ENCODE measurements at regions not wholly inside any gene's neighbourhood (a gene's known extent, or its start where the extent isn't known, plus 50 kb on each side); places are given as distances from the start of the nearest gene placed in this dataset.

GRCh38 chr7:54115028-54115763 is 427.0 kb upstream of the VSTM2A start:
- CTCF ChIA-PET: no interaction called here
- FAIRE-seq: no peak

DNA sequence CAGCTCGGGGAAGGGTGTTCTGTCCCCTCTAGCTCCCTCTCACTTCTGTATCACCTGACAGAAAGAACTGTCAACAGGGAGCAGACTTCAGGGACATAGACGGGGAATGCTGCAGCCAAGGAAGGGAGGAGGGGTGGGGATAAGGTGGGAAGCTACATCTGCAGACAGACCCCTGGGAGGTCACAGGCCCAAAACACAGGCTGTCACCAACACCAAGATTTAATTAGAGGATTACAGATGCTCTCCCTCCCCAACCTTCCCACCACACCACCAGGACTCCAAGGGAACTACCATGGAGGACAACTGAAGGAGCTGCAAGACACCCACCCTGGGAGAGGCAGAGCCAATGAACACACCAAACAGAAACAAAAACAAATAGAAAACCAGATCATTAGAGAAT is 425.2 kb upstream of the VSTM2A start:
- ChIA-PET CTCF (no interaction called here), POLR2A (no interaction called here)
- no peak overlapping the region for H3K4me2 ChIP-seq
- FAIRE-seq (no peak), ATAC-seq (no peak), DNase-seq (ENCODE audit: low read depth in 1 of 2, low spot score in 1 of 2) (no peak)
- no peaks in the 10 kb centered on the region for H3K4me1 ChIP-seq
- H3K9me3 ChIP-seq: no peaks in the 10 kb centered on the region
- TF ChIP-seq NPAS2 (CRISPR knock-in tag; IDR thresholded peaks at IDR 0.05; ENCODE audit: borderline replicate concordance) (no peak), FOSB (CRISPR knock-in tag; IDR thresholded peaks at IDR 0.05) (no peak), FOXS1 (CRISPR knock-in tag; IDR thresholded peaks at IDR 0.05) (no peak), PBX3 (IDR thresholded peaks at IDR 0.05) (no peak), POLR2AphosphoS2 (conservative IDR thresholded peaks at IDR 0.05; ENCODE audit: low read length) (no peak), POLR2A (IDR thresholded peaks at IDR 0.05; ENCODE audit: low read length) (no peak), ZFP36 (IDR thresholded peaks at IDR 0.05; ENCODE audit: borderline replicate concordance, partially characterized antibody) (no peak), JUN (IDR thresholded peaks at IDR 0.05) (no peak), KDM5A (IDR thresholded peaks at IDR 0.05) (no peak), MAZ (IDR thresholded peaks at IDR 0.05; ENCODE audit: borderline replicate concordance, low read depth, low read length) (no peak)
- no peak overlapping the region for H3K4me3 ChIP-seq
- no peak overlapping the region for H3K27ac ChIP-seq
- WGBS (ENCODE audit: missing lambda C conversion rate): 0% methylated on average over 2 of the region's 2 CpGs

More at GRCh38 chr7:54115028-54115763, 427.0 kb upstream of the VSTM2A start:
- H3K4me3 ChIP-seq: no peak overlapping the region
- H3K9me3 ChIP-seq: no peaks in the 10 kb centered on the region
- POLR2A ChIA-PET: no interaction called here
- H3K27ac ChIP-seq: no peak overlapping the region
- H3K4me1 ChIP-seq: no peaks in the 10 kb centered on the region
- DNase-seq (ENCODE audit: low read depth in 1 of 2, low spot score in 1 of 2) (no peak), ATAC-seq (no peak)
- H3K4me2 ChIP-seq: no peak overlapping the region
- TF ChIP-seq CHD4 (IDR thresholded peaks at IDR 0.05; ENCODE audit: borderline replicate concordance) (no peak), E2F6 (IDR thresholded peaks at IDR 0.05; ENCODE audit: borderline replicate concordance, low read depth) (no peak)
- TF ChIP-seq, protein P1, sequence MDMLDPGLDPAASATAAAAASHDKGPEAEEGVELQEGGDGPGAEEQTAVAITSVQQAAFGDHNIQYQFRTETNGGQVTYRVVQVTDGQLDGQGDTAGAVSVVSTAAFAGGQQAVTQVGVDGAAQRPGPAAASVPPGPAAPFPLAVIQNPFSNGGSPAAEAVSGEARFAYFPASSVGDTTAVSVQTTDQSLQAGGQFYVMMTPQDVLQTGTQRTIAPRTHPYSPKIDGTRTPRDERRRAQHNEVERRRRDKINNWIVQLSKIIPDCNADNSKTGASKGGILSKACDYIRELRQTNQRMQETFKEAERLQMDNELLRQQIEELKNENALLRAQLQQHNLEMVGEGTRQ (IDR thresholded peaks at IDR 0.05): no peak
- WGBS (ENCODE audit: missing lambda C conversion rate): 4% methylated on average over 6 of the region's 9 CpGs

GRCh38 chr7:54129035-54129434 is 413.1 kb upstream of the VSTM2A start:
- ATAC-seq (no peak), FAIRE-seq (no peak), DNase-seq (ENCODE audit: low read depth in 1 of 2, low spot score in 1 of 2) (no peak)
- TF ChIP-seq CEBPB (IDR thresholded peaks at IDR 0.05) (no peak), KDM5A (IDR thresholded peaks at IDR 0.05) (no peak), ZC3H11A (IDR thresholded peaks at IDR 0.05) (no peak), PBX3 (IDR thresholded peaks at IDR 0.05) (no peak), PHF8 (IDR thresholded peaks at IDR 0.05; ENCODE audit: borderline replicate concordance, low read depth) (no peak)
- TF ChIP-seq, protein P1 (IDR thresholded peaks at IDR 0.05): no peak
- H3K4me3 ChIP-seq: no peak overlapping the region
- H3K27ac ChIP-seq: no peak overlapping the region
- ChIA-PET CTCF (no interaction called here), POLR2A (no interaction called here)
- no peak overlapping the region for H3K4me2 ChIP-seq
- H3K9me3 ChIP-seq: no peaks in the 10 kb centered on the region
- H3K4me1 ChIP-seq: no peaks in the 10 kb centered on the region
